D721Med (cell line): ENCODE measurements at regions not wholly inside any gene's neighbourhood (a gene's known extent, or its start where the extent isn't known, plus 50 kb on each side); places are given as distances from the start of the nearest gene placed in this dataset.

Experiments used
- DNase-seq: peaks from one replicate; pipeline ENCODE4 v3.0.0; 2011; ENCODE audit warnings: low spot score; ENCODE audit not compliant: insufficient read length
- FAIRE-seq: peaks from 2 replicates; lab custom pipeline; 2011; peaks lifted over from hg19 to GRCh38; lab: Jason Lieb, UNC
- TF ChIP-seq, protein P1 (sequence below): IDR thresholded peaks from 2 replicates; pipeline ENCODE4 v1.5.1; 2012; ENCODE audit warnings: mild to moderate bottlenecking, control low read depth; ENCODE audit not compliant: insufficient read depth; ENCODE audit errors: missing control alignments

- TF ChIP-seq, protein P1, sequence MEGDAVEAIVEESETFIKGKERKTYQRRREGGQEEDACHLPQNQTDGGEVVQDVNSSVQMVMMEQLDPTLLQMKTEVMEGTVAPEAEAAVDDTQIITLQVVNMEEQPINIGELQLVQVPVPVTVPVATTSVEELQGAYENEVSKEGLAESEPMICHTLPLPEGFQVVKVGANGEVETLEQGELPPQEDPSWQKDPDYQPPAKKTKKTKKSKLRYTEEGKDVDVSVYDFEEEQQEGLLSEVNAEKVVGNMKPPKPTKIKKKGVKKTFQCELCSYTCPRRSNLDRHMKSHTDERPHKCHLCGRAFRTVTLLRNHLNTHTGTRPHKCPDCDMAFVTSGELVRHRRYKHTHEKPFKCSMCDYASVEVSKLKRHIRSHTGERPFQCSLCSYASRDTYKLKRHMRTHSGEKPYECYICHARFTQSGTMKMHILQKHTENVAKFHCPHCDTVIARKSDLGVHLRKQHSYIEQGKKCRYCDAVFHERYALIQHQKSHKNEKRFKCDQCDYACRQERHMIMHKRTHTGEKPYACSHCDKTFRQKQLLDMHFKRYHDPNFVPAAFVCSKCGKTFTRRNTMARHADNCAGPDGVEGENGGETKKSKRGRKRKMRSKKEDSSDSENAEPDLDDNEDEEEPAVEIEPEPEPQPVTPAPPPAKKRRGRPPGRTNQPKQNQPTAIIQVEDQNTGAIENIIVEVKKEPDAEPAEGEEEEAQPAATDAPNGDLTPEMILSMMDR, result no peak
- no peak for DNase-seq
- no peak for FAIRE-seq
These were observed 530.5 kb downstream of the NOVA1 start for GRCh38 chr14:26067341-26067740.

- TF ChIP-seq, protein P1, result no peak
- DNase-seq (no peak), FAIRE-seq (no peak)
These were observed 541.7 kb downstream of the NOVA1 start for GRCh38 chr14:26056036-26056616.

GRCh38 chr14:26032348-26032747, 565.5 kb downstream of the NOVA1 start:
- TF ChIP-seq, protein P1, result no peak
- no peak for FAIRE-seq
- DNase-seq, result no peak

DNA sequence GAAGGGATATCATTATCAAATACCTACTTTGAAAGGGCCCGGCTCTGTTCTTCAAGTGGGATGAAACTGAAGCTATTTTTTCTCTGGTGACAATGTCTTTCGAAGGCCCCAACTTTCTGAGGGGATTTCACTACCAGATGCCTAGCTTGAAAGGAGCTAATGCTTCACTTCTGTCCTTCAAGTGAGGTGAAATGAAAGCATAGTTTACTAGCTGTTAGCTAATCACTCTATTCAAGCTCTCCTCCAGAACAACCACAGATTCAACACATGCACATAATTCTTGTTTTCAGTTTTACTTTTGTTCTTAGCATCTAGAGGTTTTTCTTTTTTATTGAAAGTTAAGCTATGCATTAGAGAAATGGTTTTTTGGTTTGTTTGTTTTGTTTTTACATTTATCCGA, 571.4 kb downstream of the NOVA1 start:
- TF ChIP-seq, protein P1, result no peak
- no peak for FAIRE-seq
- no peak for DNase-seq

DNA sequence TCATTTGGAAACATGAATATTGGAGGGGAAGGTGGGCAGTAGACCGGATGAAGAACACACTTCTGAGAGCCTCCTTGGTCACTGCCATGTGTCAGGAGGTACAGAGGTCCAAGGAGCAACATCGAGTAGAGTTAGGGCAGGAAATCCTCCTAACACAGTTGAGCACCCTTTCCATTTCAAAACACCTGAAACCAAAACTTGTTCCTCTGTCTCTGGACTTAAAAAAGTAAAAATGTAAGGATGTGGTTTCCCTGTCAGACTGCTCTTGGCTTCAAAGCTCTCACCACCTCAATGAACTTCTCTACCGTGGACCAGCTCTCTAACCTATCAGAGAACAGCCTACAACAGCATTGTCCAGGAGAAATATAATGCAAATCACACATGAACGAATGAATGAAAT, 573.9 kb downstream of the NOVA1 start:
- FAIRE-seq (no peak), DNase-seq (no peak)
- TF ChIP-seq, protein P1, result no peak

GRCh38 chr14:26021759-26022158, 576.1 kb downstream of the NOVA1 start:
- TF ChIP-seq, protein P1, result no peak
- FAIRE-seq, result no peak

DNA sequence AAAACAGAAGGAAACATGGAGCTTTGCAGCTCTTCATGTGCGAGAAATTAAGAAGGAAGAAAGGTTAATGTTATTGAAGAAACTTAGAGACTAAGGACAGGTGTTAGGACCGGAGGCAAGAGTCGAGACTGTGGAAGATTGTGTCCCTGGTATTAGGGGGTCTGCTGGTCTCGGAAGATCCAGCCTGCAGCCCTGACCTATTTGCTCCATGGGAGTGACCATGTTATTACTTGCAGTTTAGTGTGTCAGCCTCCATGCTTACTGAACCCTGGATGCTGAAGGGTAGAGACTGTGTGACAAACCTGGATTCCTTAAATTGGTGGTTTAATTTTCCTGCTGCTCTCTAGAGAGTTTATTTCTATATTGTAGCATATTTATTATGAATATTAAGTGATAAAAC, 580.6 kb downstream of the NOVA1 start:
- DNase-seq, result no peak
- TF ChIP-seq, protein P1, result no peak
- FAIRE-seq, result no peak

More at GRCh38 chr14:26021759-26022158, 576.1 kb downstream of the NOVA1 start:
- no peak for DNase-seq
